Right lobe of liver (tissue), 4 donors: ENCODE measurements at regions not wholly inside any gene's neighbourhood (a gene's known extent, or its start where the extent isn't known, plus 50 kb on each side); places are given as distances from the start of the nearest gene placed in this dataset.

Experiments used
- POLR2A ChIP-seq: fragments of 450-650 bp; IDR thresholded peaks from one replicate; pipeline ENCODE4 v1.6.1; 2017; ENCODE audit warnings: antibody characterized with exemption, mild to moderate bottlenecking
- TF ChIP-seq, protein P1 (sequence below), 4 donors: fragments of 200-600 bp in 3 of 4; fragments of 450-650 bp in 1 of 4; IDR thresholded peaks; one replicate each; pipeline versions ENCODE4 v1.5.1 to v1.8.0; 2016 to 2022; ENCODE audit warnings: antibody characterized with exemption in 4 of 4, mild to moderate bottlenecking in 2 of 4
- donor health status: DM: no; HTN: no; CAD: no.
- donor health status: DM: no; HTN: no; CAD: no.
- donor health status: DM: no; HTN: yes; CAD: no.

GRCh38 chr7:142487124-142487523, 229.3 kb upstream of the PRSS58 start:
- TF ChIP-seq, protein P1, sequence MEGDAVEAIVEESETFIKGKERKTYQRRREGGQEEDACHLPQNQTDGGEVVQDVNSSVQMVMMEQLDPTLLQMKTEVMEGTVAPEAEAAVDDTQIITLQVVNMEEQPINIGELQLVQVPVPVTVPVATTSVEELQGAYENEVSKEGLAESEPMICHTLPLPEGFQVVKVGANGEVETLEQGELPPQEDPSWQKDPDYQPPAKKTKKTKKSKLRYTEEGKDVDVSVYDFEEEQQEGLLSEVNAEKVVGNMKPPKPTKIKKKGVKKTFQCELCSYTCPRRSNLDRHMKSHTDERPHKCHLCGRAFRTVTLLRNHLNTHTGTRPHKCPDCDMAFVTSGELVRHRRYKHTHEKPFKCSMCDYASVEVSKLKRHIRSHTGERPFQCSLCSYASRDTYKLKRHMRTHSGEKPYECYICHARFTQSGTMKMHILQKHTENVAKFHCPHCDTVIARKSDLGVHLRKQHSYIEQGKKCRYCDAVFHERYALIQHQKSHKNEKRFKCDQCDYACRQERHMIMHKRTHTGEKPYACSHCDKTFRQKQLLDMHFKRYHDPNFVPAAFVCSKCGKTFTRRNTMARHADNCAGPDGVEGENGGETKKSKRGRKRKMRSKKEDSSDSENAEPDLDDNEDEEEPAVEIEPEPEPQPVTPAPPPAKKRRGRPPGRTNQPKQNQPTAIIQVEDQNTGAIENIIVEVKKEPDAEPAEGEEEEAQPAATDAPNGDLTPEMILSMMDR (IDR thresholded peaks at IDR 0.05), result no peak
- no peak for TF ChIP-seq POLR2A
